ENCODE measurements at regions not wholly inside any gene's neighbourhood (a gene's known extent, or its start where the extent isn't known, plus 50 kb on each side); places are given as distances from the start of the nearest gene placed in this dataset.

DNA sequence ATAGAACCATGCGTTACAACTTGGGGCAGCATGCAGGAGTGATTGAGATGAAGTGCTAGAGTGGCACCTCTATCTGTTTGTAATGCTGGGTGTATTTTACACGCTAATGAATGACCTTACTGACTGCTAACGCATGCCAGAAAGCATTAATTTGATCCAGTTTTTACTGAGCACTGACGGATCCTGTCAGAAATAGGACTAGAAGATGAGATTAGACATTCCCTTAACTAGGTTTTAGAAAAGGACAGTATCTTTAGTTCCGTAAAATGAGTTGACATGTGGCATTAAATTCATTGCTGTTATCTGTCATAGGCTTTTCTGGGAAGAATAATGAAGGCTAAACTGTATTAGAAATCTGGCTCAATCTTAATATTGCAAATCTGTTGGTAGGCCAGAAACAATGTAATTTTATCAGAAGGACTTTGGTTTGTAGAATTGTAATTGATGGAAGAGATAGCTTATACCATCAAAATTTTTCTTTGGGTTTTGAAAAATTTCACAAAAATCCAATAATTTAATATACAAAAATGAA, 140.4 kb upstream of the WDFY3 start:
- no peak for DNase-seq (ENCODE audit: low spot score in 2 of 2)
- Histone ChIP-seq H3K9me3 (no peaks in the 10 kb centered on the region), H3K27me3 (no peaks in the 10 kb centered on the region), H3K4me3 (no peak overlapping the region), H3K27ac (no peak overlapping the region), H3K4me1 (no peaks in the 10 kb centered on the region), H3K36me3 (no peaks in the 10 kb centered on the region)
- no peak for TF ChIP-seq CTCF (IDR thresholded peaks at IDR 0.05)
- intact Hi-C loops (cut with DNase I), result no loop called here

DNA sequence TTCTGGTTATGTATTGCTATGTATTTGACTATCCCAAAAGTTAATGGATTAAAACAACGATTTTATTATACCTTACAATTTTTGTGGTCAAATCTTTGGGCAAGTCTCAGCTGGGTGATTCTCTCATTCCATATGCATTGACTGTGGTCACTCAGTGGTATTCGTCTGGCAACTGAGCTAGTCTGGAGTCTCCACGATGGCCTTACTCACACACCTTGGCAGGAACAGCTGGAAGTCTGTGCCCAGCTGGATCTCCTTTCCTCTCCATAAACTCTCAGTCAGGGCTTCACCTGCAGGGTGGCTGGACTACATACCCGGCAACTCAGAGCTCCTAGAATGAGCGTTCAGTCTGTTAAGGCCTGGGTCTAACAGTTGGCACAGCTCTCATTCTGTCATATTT, 141.1 kb upstream of the WDFY3 start:
- H3K27me3 ChIP-seq, result no peaks in the 10 kb centered on the region
- no peaks in the 10 kb centered on the region for H3K4me1 ChIP-seq
- no peak for DNase-seq (ENCODE audit: low spot score in 2 of 2)
- H3K4me3 ChIP-seq, result no peak overlapping the region
- no peak overlapping the region for H3K27ac ChIP-seq
- intact Hi-C loops (cut with DNase I), result no loop called here
- no peak for TF ChIP-seq CTCF (IDR thresholded peaks at IDR 0.05)
- H3K36me3 ChIP-seq, result no peaks in the 10 kb centered on the region
- H3K9me3 ChIP-seq, result no peaks in the 10 kb centered on the region

DNA sequence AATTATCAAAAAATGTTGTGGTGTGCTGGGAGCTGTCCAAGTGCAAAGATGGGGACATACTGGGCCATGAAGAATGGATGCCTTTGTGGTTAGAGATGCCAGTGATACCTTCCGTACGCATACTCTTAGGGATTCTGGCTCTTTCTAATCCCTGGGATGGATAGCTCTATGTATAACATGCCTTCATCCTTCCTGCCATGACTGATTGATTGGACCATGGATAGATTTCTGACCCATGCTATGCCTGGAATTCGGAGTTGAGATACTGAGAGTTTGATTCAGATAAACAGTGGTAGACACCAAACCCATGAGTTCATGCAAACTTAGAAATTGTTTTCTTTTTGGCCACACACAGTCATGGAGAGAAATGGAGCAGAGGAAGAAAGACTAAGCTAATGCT, 147.2 kb upstream of the WDFY3 start:
- no peak for TF ChIP-seq CTCF (IDR thresholded peaks at IDR 0.05)
- Histone ChIP-seq H3K4me1 (no peaks in the 10 kb centered on the region), H3K36me3 (no peaks in the 10 kb centered on the region), H3K27ac (no peak overlapping the region), H3K9me3 (no peaks in the 10 kb centered on the region), H3K27me3 (no peaks in the 10 kb centered on the region), H3K4me3 (no peak overlapping the region)
- intact Hi-C loops (cut with DNase I), result loop anchor here (2.0 kb wide), 1 partner anchor 17 kb away; no protein-coding TSS in a partner anchor
- no peak for DNase-seq (ENCODE audit: low spot score in 2 of 2)

DNA sequence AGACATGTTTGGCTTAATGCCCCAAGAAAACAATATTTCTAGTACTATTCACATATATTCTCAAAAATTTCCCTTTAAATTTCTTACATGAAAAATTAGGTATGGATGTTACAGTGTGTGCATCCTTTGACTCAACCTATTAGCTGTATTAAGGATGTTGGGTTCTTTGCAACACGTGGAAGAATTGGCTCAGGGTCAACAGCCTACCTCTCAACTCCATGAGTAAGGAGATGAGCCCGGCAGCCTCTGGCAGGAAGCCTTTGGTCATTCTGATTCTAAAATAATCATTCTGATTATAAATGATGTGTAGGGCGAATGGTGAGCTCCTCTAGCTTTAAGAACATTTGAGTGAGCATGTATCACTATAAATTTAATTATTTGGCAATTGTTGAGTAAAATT, 148.0 kb upstream of the WDFY3 start:
- H3K4me3 ChIP-seq, result no peak overlapping the region
- no peak overlapping the region for H3K27ac ChIP-seq
- no peaks in the 10 kb centered on the region for H3K36me3 ChIP-seq
- H3K27me3 ChIP-seq, result no peaks in the 10 kb centered on the region
- intact Hi-C loops (cut with DNase I), result no loop called here
- DNase-seq (ENCODE audit: low spot score in 2 of 2), result no peak
- no peaks in the 10 kb centered on the region for H3K4me1 ChIP-seq
- H3K9me3 ChIP-seq, result no peaks in the 10 kb centered on the region
- no peak for TF ChIP-seq CTCF (IDR thresholded peaks at IDR 0.05)

- H3K9me3 ChIP-seq, result no peaks in the 10 kb centered on the region
- no peak for DNase-seq (ENCODE audit: low spot score in 2 of 2)
- no peak overlapping the region for H3K27ac ChIP-seq
- H3K36me3 ChIP-seq, result no peaks in the 10 kb centered on the region
- no peak overlapping the region for H3K4me3 ChIP-seq
- H3K4me1 ChIP-seq, result no peaks in the 10 kb centered on the region
- TF ChIP-seq CTCF (IDR thresholded peaks at IDR 0.05), result no peak
- intact Hi-C loops (cut with DNase I), result no loop called here
- H3K27me3 ChIP-seq, result no peaks in the 10 kb centered on the region
These were observed 149.5 kb upstream of the WDFY3 start for GRCh38 chr4:85116008-85116407.

GRCh38 chr4:85125688-85126087, 159.2 kb upstream of the WDFY3 start:
- no peak for DNase-seq (ENCODE audit: low spot score in 2 of 2)
- no peak for TF ChIP-seq CTCF (IDR thresholded peaks at IDR 0.05)
- Histone ChIP-seq H3K27me3 (no peaks in the 10 kb centered on the region), H3K27ac (no peak overlapping the region), H3K4me1 (no peaks in the 10 kb centered on the region), H3K4me3 (no peak overlapping the region), H3K36me3 (no peaks in the 10 kb centered on the region), H3K9me3 (no peaks in the 10 kb centered on the region)
- intact Hi-C loops (cut with DNase I), result no loop called here
